ENCODE measurements at regions not wholly inside any gene's neighbourhood (a gene's known extent, or its start where the extent isn't known, plus 50 kb on each side); places are given as distances from the start of the nearest gene placed in this dataset.

- no peaks in the 10 kb centered on the region for H3K4me1 Mint-ChIP-seq
- no peak overlapping the region for H3K27ac Mint-ChIP-seq
- DNase-seq (no peak), ATAC-seq (no peak)
- H3K27me3 Mint-ChIP-seq = peaks cover 31% of the 10 kb centered on the region
- no peaks in the 10 kb centered on the region for H3K9me3 Mint-ChIP-seq
- no peak overlapping the region for H3K4me3 Mint-ChIP-seq
Observed at GRCh38 chr17:73997059-73997458, 206.4 kb upstream of the RPL38 start.

GRCh38 chr17:73998249-73998648 is 205.2 kb upstream of the RPL38 start:
- Mint-ChIP-seq H3K4me1 (no peaks in the 10 kb centered on the region), H3K9me3 (no peaks in the 10 kb centered on the region), H3K27ac (no peak overlapping the region), H3K27me3 (peaks cover 29% of the 10 kb centered on the region), H3K4me3 (no peak overlapping the region)
- DNase-seq (no peak), ATAC-seq (no peak)

- H3K4me1 Mint-ChIP-seq = no peaks in the 10 kb centered on the region
- peak; percentile 79 for ATAC-seq
- H3K27me3 Mint-ChIP-seq = peaks cover 25% of the 10 kb centered on the region
- H3K27ac Mint-ChIP-seq = no peak overlapping the region
- H3K9me3 Mint-ChIP-seq = no peaks in the 10 kb centered on the region
- no peak overlapping the region for H3K4me3 Mint-ChIP-seq
- DNase-seq = peak; percentile 61 to 62
Observed at GRCh38 chr17:73998653-73999645, 204.5 kb upstream of the RPL38 start.

- ATAC-seq (no peak), DNase-seq (no peak)
- Mint-ChIP-seq H3K27ac (no peak overlapping the region), H3K27me3 (peaks cover 46% of the 10 kb centered on the region), H3K4me1 (no peaks in the 10 kb centered on the region), H3K9me3 (no peaks in the 10 kb centered on the region), H3K4me3 (no peak overlapping the region)
Observed at GRCh38 chr17:74001145-74001544, 202.3 kb upstream of the RPL38 start.

- H3K4me1 Mint-ChIP-seq = no peaks in the 10 kb centered on the region
- DNase-seq (no peak), ATAC-seq (no peak)
- peaks cover 48% of the 10 kb centered on the region for H3K27me3 Mint-ChIP-seq
- no peaks in the 10 kb centered on the region for H3K9me3 Mint-ChIP-seq
- H3K27ac Mint-ChIP-seq = no peak overlapping the region
- no peak overlapping the region for H3K4me3 Mint-ChIP-seq
Observed at GRCh38 chr17:74002241-74002640, 201.2 kb upstream of the RPL38 start.

GRCh38 chr17:74004056-74004455 is 199.4 kb upstream of the RPL38 start:
- ATAC-seq = no peak
- H3K9me3 Mint-ChIP-seq = no peaks in the 10 kb centered on the region
- H3K27me3 Mint-ChIP-seq = peaks cover 54% of the 10 kb centered on the region
- DNase-seq = no peak
- no peaks in the 10 kb centered on the region for H3K4me1 Mint-ChIP-seq
- no peak overlapping the region for H3K27ac Mint-ChIP-seq
- no peak overlapping the region for H3K4me3 Mint-ChIP-seq

GRCh38 chr17:74005790-74006189 is 197.7 kb upstream of the RPL38 start:
- H3K9me3 Mint-ChIP-seq = no peaks in the 10 kb centered on the region
- H3K4me1 Mint-ChIP-seq = no peaks in the 10 kb centered on the region
- no peak overlapping the region for H3K27ac Mint-ChIP-seq
- H3K27me3 Mint-ChIP-seq = peaks cover 50% of the 10 kb centered on the region
- no peak overlapping the region for H3K4me3 Mint-ChIP-seq
- DNase-seq (no peak), ATAC-seq (no peak)

GRCh38 chr17:74006371-74006770 is 197.1 kb upstream of the RPL38 start:
- Mint-ChIP-seq H3K4me3 (no peak overlapping the region), H3K27me3 (peaks cover 50% of the 10 kb centered on the region), H3K27ac (no peak overlapping the region), H3K4me1 (no peaks in the 10 kb centered on the region), H3K9me3 (no peaks in the 10 kb centered on the region)
- ATAC-seq (no peak), DNase-seq (no peak)

GRCh38 chr17:74008196-74008595 is 195.3 kb upstream of the RPL38 start:
- H3K9me3 Mint-ChIP-seq = no peaks in the 10 kb centered on the region
- peaks cover 13% of the 10 kb centered on the region for H3K4me1 Mint-ChIP-seq
- DNase-seq (peak in 1 of 2 donors; percentile 21), ATAC-seq (peak; percentile 31)
- no peak overlapping the region for H3K4me3 Mint-ChIP-seq
- H3K27ac Mint-ChIP-seq = peak overlapping the region in 1 of 2 donors; percentile 59
- H3K27me3 Mint-ChIP-seq = peaks cover 50% of the 10 kb centered on the region

- no peak for ATAC-seq
- H3K27ac Mint-ChIP-seq = no peak overlapping the region
Observed at GRCh38 chr17:74009056-74009625, 194.3 kb upstream of the RPL38 start.

GRCh38 chr17:74010903-74011302 is 192.6 kb upstream of the RPL38 start:
- peaks cover 48% of the 10 kb centered on the region for H3K27me3 Mint-ChIP-seq
- no peak overlapping the region for H3K27ac Mint-ChIP-seq
- peaks cover 13% of the 10 kb centered on the region for H3K4me1 Mint-ChIP-seq
- DNase-seq = no peak
- no peak for ATAC-seq
- H3K4me3 Mint-ChIP-seq = no peak overlapping the region
- no peaks in the 10 kb centered on the region for H3K9me3 Mint-ChIP-seq

More at GRCh38 chr17:74009056-74009625, 194.3 kb upstream of the RPL38 start:
- peaks cover 56% of the 10 kb centered on the region for H3K27me3 Mint-ChIP-seq
- H3K4me3 Mint-ChIP-seq = no peak overlapping the region
- no peaks in the 10 kb centered on the region for H3K9me3 Mint-ChIP-seq
- H3K4me1 Mint-ChIP-seq = peaks cover 13% of the 10 kb centered on the region
- DNase-seq = no peak

- H3K27me3 Mint-ChIP-seq = peaks cover 52% of the 10 kb centered on the region
- H3K27ac Mint-ChIP-seq = no peak overlapping the region
- H3K4me3 Mint-ChIP-seq = no peak overlapping the region
- H3K9me3 Mint-ChIP-seq = no peaks in the 10 kb centered on the region
- no peak for ATAC-seq
- no peak for DNase-seq
- H3K4me1 Mint-ChIP-seq = peaks cover 13% of the 10 kb centered on the region
Observed at GRCh38 chr17:74011966-74012365, 191.5 kb upstream of the RPL38 start.

GRCh38 chr17:74012465-74012864 is 191.0 kb upstream of the RPL38 start:
- Mint-ChIP-seq H3K9me3 (no peaks in the 10 kb centered on the region), H3K27me3 (peaks cover 48% of the 10 kb centered on the region), H3K27ac (peak overlapping the region; percentile 43 to 55), H3K4me1 (peaks cover 13% of the 10 kb centered on the region), H3K4me3 (no peak overlapping the region)
- ATAC-seq (peak; percentile 69), DNase-seq (no peak)

GRCh38 chr17:74015316-74015715 is 188.2 kb upstream of the RPL38 start:
- peaks cover 22% of the 10 kb centered on the region for H3K27me3 Mint-ChIP-seq

GRCh38 chr17:74015990-74016389 is 187.5 kb upstream of the RPL38 start:
- Mint-ChIP-seq H3K27me3 (peaks cover 22% of the 10 kb centered on the region), H3K4me3 (no peak overlapping the region), H3K27ac (no peak overlapping the region), H3K4me1 (peaks cover 24% of the 10 kb centered on the region), H3K9me3 (no peaks in the 10 kb centered on the region)
- DNase-seq (no peak), ATAC-seq (no peak)

More at GRCh38 chr17:74015316-74015715, 188.2 kb upstream of the RPL38 start:
- DNase-seq = no peak
- no peak for ATAC-seq
- Mint-ChIP-seq H3K4me3 (no peak overlapping the region), H3K27ac (no peak overlapping the region), H3K4me1 (peaks cover 20% of the 10 kb centered on the region), H3K9me3 (no peaks in the 10 kb centered on the region)

- no peak overlapping the region for H3K27ac Mint-ChIP-seq
- H3K4me3 Mint-ChIP-seq = no peak overlapping the region
- ATAC-seq (no peak), DNase-seq (no peak)
- peaks cover 24% of the 10 kb centered on the region for H3K4me1 Mint-ChIP-seq
- H3K9me3 Mint-ChIP-seq = no peaks in the 10 kb centered on the region
- peaks cover 22% of the 10 kb centered on the region for H3K27me3 Mint-ChIP-seq
Observed at GRCh38 chr17:74016461-74016860, 187.0 kb upstream of the RPL38 start.
